ENCODE measurements at regions not wholly inside any gene's neighbourhood (a gene's known extent, or its start where the extent isn't known, plus 50 kb on each side); places are given as distances from the start of the nearest gene placed in this dataset.

GRCh38 chr17:55870044-55870443, 119.2 kb downstream of the PCTP start:
- Histone ChIP-seq H3K4me1 (replicated peaks) (no peaks in the 10 kb centered on the region), H3K9me3 (no peaks in the 10 kb centered on the region), H3K36me3 (no peaks in the 10 kb centered on the region), H3K27ac (no peak overlapping the region), H3K27me3 (replicated peaks; ENCODE audit: insufficient read depth) (no peaks in the 10 kb centered on the region), H3K4me3 (no peak overlapping the region)
- TF ChIP-seq POLR2AphosphoS5 (IDR thresholded peaks at IDR 0.05): no peak
- TF ChIP-seq CTCF (IDR thresholded peaks at IDR 0.05): no peak
- TF ChIP-seq POLR2A (IDR thresholded peaks at IDR 0.05): no peak
- no peak for DNase-seq (ENCODE audit: low spot score)
- intact Hi-C loops (cut with DNase I): no loop called here

GRCh38 chr17:55872374-55872773, 121.5 kb downstream of the PCTP start:
- Histone ChIP-seq H3K4me1 (replicated peaks) (no peaks in the 10 kb centered on the region), H3K27ac (no peak overlapping the region), H3K27me3 (replicated peaks; ENCODE audit: insufficient read depth) (no peaks in the 10 kb centered on the region), H3K9me3 (no peaks in the 10 kb centered on the region), H3K4me3 (no peak overlapping the region), H3K36me3 (no peaks in the 10 kb centered on the region)
- DNase-seq (ENCODE audit: low spot score): no peak
- intact Hi-C loops (cut with DNase I): no loop called here
- TF ChIP-seq POLR2A (IDR thresholded peaks at IDR 0.05) (no peak), CTCF (IDR thresholded peaks at IDR 0.05) (no peak), POLR2AphosphoS5 (IDR thresholded peaks at IDR 0.05) (no peak)
- WGBS: 58% methylated on average over 3 of the region's 3 CpGs

GRCh38 chr17:55873017-55873758, 122.3 kb downstream of the PCTP start:
- intact Hi-C loops (cut with DNase I): no loop called here
- no peak overlapping the region for H3K4me3 ChIP-seq
- 58% methylated on average over 4 of the region's 4 CpGs for WGBS

GRCh38 chr17:55883149-55883548, 132.3 kb downstream of the PCTP start:
- no peaks in the 10 kb centered on the region for H3K9me3 ChIP-seq
- H3K4me1 ChIP-seq (replicated peaks): no peaks in the 10 kb centered on the region
- intact Hi-C loops (cut with DNase I): no loop called here
- DNase-seq (ENCODE audit: low spot score): no peak
- H3K36me3 ChIP-seq: no peaks in the 10 kb centered on the region
- 87% methylated on average over 1 of the region's 1 CpG for whole genome bisulfite sequencing
- H3K4me3 ChIP-seq: no peak overlapping the region
- H3K27me3 ChIP-seq (replicated peaks; ENCODE audit: insufficient read depth): no peaks in the 10 kb centered on the region
- H3K27ac ChIP-seq: no peak overlapping the region
- TF ChIP-seq POLR2AphosphoS5 (IDR thresholded peaks at IDR 0.05) (no peak), CTCF (IDR thresholded peaks at IDR 0.05) (no peak), POLR2A (IDR thresholded peaks at IDR 0.05) (no peak)

More at GRCh38 chr17:55873017-55873758, 122.3 kb downstream of the PCTP start:
- Histone ChIP-seq H3K4me1 (replicated peaks) (no peaks in the 10 kb centered on the region), H3K27ac (no peak overlapping the region), H3K9me3 (no peaks in the 10 kb centered on the region), H3K27me3 (replicated peaks; ENCODE audit: insufficient read depth) (no peaks in the 10 kb centered on the region), H3K36me3 (no peaks in the 10 kb centered on the region)
- no peak for DNase-seq (ENCODE audit: low spot score)
- TF ChIP-seq POLR2A (IDR thresholded peaks at IDR 0.05) (no peak), CTCF (IDR thresholded peaks at IDR 0.05) (no peak), POLR2AphosphoS5 (IDR thresholded peaks at IDR 0.05) (no peak)

- WGBS: 87% methylated on average over 3 of the region's 3 CpGs
- Histone ChIP-seq H3K4me3 (no peak overlapping the region), H3K27ac (no peak overlapping the region), H3K9me3 (no peaks in the 10 kb centered on the region), H3K27me3 (replicated peaks; ENCODE audit: insufficient read depth) (no peaks in the 10 kb centered on the region), H3K36me3 (no peaks in the 10 kb centered on the region), H3K4me1 (replicated peaks) (no peaks in the 10 kb centered on the region)
- intact Hi-C loops (cut with DNase I): no loop called here
- DNase-seq (ENCODE audit: low spot score): no peak
- TF ChIP-seq POLR2A (IDR thresholded peaks at IDR 0.05) (no peak), CTCF (IDR thresholded peaks at IDR 0.05) (no peak), POLR2AphosphoS5 (IDR thresholded peaks at IDR 0.05) (no peak)
Measured at GRCh38 chr17:55887531-55887930, 136.7 kb downstream of the PCTP start.
